ENCODE measurements at regions not wholly inside any gene's neighbourhood (a gene's known extent, or its start where the extent isn't known, plus 50 kb on each side); places are given as distances from the start of the nearest gene placed in this dataset.
A peak's percentile ranks its signal among the peaks of the same experiment; 100 is the strongest.

DNA sequence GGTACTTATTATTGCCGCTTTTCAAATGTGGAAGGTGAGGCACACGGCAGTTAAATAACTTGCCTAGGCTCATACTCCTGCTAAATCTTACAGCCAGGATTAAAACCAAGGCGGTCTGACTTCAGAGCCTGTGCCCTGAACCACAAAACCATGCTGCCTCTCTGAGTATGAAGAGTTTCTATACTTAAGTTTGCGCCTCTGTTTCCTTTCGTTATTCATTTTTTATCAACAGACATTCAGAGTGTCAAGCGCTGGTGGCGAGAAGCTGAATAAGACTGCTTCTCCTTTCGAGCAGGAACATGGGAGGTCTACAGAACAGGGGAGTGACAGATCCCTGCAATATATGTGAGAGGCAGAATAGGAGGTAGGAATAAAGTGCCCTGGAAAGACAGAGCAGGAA is 96.0 kb upstream of the DUSP10 start:
- no peaks in the 10 kb centered on the region for H3K9me3 ChIP-seq
- TF ChIP-seq Cebpa-rat (IDR thresholded peaks at IDR 0.05) = no peak
- H3K4me3 ChIP-seq = no peak overlapping the region
- peaks cover 56% of the 10 kb centered on the region for H3K4me1 ChIP-seq
- peak overlapping the region; percentile 82 for H3K4me2 ChIP-seq
- H3K9ac ChIP-seq = peak overlapping the region; percentile 0; the same call in 1 of the 2 replicates
- no peaks in the 10 kb centered on the region for H3K36me3 ChIP-seq
- no peaks in the 10 kb centered on the region for H4K20me1 ChIP-seq
- H3K27ac ChIP-seq = no peak overlapping the region
- no peaks in the 10 kb centered on the region for H3K27me3 ChIP-seq

DNA sequence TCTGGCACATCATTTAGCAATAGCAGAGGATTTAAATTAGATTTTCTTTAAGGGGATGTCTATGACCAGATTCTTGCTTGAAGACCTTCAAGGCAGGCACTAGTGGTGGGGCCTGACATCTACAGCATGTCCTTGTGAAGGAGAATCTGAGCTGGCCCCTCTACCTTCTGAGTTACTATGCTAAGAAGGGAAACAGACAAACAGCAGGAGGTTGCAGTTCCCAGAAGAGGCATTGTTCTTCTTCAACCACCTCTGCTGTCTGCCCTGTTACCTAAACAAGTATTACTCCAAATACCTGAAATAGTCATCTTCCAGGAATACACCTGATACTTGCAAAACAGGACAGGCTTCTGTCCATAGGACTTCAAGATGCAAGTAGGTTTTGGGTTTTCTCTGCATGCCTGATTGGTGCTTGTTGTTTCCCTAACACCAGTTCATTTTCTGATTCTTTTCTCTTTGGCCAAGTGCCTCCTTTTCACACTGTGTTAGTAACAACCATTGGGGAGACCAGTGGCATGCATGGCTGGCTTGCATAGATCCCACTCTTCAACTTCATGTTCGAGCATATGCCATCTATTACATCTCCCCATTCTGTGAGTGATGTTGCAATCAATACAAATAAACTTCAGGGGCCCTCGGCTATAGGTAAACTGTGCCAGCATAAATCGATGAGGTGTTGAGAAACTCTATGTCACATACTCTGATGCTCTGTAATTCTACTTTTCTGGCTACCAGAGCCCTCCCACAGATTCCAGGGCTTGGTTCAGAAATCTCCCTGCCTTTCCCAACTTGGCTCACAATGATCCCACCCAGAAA is 93.0 kb upstream of the DUSP10 start:
- Histone ChIP-seq H3K4me2 (no peak overlapping the region), H3K4me1 (peaks cover 30% of the 10 kb centered on the region), H3K9me3 (no peaks in the 10 kb centered on the region), H3K27me3 (no peaks in the 10 kb centered on the region), H4K20me1 (no peaks in the 10 kb centered on the region), H3K36me3 (no peaks in the 10 kb centered on the region), H3K4me3 (no peak overlapping the region), H3K9ac (no peak overlapping the region), H3K27ac (no peak overlapping the region)
- TF ChIP-seq Cebpa-rat (IDR thresholded peaks at IDR 0.05) = peak; percentile 27; the same call in 1 of the 2 replicates

DNA sequence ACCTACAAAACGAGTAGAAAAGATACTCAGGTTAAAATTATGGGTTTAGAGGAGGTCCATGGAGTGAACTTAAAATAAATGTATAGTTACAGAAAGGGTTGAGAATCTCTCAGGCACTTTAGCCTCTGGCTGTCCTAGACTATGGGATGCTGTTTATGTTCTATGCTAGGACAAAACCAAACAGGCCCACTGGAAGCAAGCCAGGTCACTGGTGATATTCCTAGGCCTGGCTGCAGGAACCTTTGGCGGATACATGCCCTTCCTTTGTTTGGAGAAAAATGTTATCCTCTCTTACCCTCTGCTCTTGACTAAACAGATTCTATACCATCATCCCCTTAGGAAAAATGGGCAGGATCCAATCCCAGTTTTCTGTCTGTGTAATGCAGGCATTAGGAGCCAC is 90.7 kb upstream of the DUSP10 start:
- no peak overlapping the region for H3K27ac ChIP-seq

DNA sequence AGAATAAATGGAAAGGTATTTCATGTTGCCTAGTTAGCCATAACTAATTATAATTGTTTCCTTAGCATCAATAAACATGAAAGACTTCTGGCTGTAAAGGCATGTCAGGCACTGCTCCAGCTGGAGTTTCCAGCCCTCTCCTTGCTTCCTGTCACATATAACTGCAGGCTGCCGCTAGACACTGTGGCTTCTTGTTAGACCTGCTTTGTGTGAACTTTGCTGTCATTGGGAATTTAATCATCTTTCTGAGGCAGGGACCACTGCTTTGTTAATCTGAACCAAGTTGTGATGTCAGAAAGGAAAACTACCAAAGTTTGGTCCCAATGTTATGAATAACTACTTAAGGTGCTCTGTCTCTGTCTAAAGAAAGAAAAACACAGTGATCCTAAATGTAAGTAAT is 90.3 kb upstream of the DUSP10 start:
- H4K20me1 ChIP-seq = no peaks in the 10 kb centered on the region
- H3K4me3 ChIP-seq = no peak overlapping the region
- H3K4me2 ChIP-seq = no peak overlapping the region
- no peak overlapping the region for H3K27ac ChIP-seq
- TF ChIP-seq Cebpa-rat (IDR thresholded peaks at IDR 0.05) = no peak
- no peaks in the 10 kb centered on the region for H3K36me3 ChIP-seq
- no peaks in the 10 kb centered on the region for H3K27me3 ChIP-seq
- peaks cover 10% of the 10 kb centered on the region for H3K4me1 ChIP-seq
- H3K9me3 ChIP-seq = peaks cover 4% of the 10 kb centered on the region; the same call in 1 of the 2 replicates
- no peak overlapping the region for H3K9ac ChIP-seq

More for the DNA sequence above, 90.7 kb upstream of the DUSP10 start:
- no peak for TF ChIP-seq Cebpa-rat (IDR thresholded peaks at IDR 0.05)
- Histone ChIP-seq H3K4me3 (no peak overlapping the region), H4K20me1 (no peaks in the 10 kb centered on the region), H3K27me3 (no peaks in the 10 kb centered on the region), H3K4me2 (no peak overlapping the region), H3K9ac (no peak overlapping the region), H3K36me3 (no peaks in the 10 kb centered on the region), H3K4me1 (peaks cover 10% of the 10 kb centered on the region), H3K9me3 (peaks cover 4% of the 10 kb centered on the region; the same call in 1 of the 2 replicates)

DNA sequence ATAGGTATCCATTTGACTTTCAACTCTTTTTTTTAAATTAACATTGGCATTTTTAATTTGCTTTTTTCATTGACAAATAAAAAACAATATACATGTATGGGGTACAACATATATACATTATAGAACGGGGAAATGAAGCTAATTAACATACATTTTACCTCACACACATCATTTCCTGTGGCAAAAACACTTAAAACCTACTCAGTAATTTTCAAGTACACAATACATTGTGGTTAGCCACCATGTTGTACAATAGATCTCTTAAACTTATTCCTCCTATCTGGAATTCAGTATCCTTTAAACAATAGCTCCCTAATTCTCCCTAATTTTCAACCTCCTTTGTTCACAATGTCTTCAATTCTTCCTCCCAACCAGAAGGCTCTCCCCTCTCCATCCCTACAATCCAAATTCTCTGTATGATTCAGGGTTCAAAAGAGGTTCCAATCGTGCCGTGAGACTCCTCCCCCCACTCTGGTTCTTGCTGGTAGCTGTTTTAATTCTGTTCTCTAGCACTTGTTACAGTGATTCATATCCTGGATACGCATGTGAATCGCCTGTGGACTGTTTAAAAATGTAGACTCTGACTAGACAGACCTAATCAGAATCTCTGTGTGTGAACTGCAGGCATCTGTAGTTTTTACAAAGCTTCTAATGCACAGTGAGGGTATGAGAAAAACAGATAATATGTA is 87.6 kb upstream of the DUSP10 start:
- Histone ChIP-seq H3K36me3 (no peaks in the 10 kb centered on the region), H3K9me3 (peaks cover 10% of the 10 kb centered on the region; the same call in 1 of the 2 replicates), H3K9ac (no peak overlapping the region), H3K27me3 (no peaks in the 10 kb centered on the region), H3K27ac (no peak overlapping the region), H3K4me2 (no peak overlapping the region), H3K4me3 (no peak overlapping the region), H4K20me1 (no peaks in the 10 kb centered on the region), H3K4me1 (peaks cover 14% of the 10 kb centered on the region)
- TF ChIP-seq Cebpa-rat (IDR thresholded peaks at IDR 0.05) = no peak

DNA sequence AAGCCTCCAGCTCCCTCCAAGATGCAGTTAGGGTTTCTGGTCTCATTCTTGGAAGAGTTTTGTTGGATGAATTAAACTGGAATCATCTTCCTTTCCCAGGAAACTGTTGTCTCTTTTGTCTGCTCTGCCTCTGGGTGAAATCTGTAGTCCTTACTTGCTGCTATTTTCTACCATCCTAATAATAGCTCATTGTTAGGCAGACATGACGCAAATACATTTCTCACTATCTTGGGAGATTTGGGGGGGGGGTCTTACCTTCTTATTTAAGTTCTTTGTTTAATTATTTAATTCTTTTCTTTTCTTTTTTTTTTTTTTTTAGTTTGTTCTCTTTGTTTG is 85.4 kb upstream of the DUSP10 start:
- Histone ChIP-seq H3K9me3 (peaks cover 10% of the 10 kb centered on the region; the same call in 1 of the 2 replicates), H3K27me3 (no peaks in the 10 kb centered on the region), H3K4me1 (peaks cover 14% of the 10 kb centered on the region), H3K36me3 (no peaks in the 10 kb centered on the region), H3K27ac (peak overlapping the region; percentile 68), H3K4me3 (no peak overlapping the region), H4K20me1 (no peaks in the 10 kb centered on the region), H3K9ac (no peak overlapping the region), H3K4me2 (peak overlapping the region; percentile 60)
- TF ChIP-seq Cebpa-rat (IDR thresholded peaks at IDR 0.05) = no peak

DNA sequence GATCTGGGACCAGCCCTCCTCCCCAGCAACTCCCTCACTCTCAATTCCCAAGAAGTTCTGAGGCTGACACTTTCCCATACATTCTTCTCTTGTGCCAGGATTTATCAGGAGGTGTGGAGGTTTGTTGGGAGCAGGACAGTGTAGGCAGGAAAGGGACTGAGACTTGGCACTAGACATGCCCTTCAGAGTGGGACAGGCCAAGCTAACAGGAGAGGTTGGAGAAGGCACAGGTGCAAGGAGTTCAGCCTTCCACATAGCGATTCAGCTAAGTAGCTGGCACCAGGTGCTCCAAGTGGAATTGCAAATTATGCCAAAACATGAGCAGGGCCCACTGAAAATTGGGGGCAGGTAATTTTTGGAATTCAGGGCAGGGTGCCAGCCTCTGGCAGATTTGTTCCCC is 83.0 kb upstream of the DUSP10 start:
- no peak overlapping the region for H3K4me3 ChIP-seq
- no peaks in the 10 kb centered on the region for H3K27me3 ChIP-seq
- no peak overlapping the region for H3K4me2 ChIP-seq
- no peak overlapping the region for H3K9ac ChIP-seq
- TF ChIP-seq Cebpa-rat (IDR thresholded peaks at IDR 0.05) = no peak
- peaks cover 10% of the 10 kb centered on the region; the same call in 1 of the 2 replicates for H3K9me3 ChIP-seq
- H3K36me3 ChIP-seq = no peaks in the 10 kb centered on the region
- peaks cover 14% of the 10 kb centered on the region for H3K4me1 ChIP-seq
- H3K27ac ChIP-seq = no peak overlapping the region
- H4K20me1 ChIP-seq = no peaks in the 10 kb centered on the region

DNA sequence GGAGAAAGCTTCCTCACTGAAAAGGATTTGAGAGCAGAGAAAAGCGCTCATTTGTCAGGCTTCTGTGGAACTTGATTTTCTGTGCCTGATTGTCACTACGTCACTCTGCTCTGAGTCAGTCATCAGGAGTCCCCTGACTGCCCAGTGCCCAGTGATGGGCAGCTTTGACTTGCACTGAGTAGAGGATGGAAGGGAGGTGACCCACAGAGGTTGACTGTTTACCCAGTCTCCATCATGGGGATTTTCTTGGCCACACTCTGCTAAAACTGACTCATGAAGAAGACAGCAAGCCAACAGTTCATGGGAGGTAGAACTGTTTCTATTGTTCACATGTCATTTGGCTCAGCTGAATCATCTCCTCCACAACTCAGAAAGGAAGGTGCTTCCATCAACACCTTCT is 82.1 kb upstream of the DUSP10 start:
- Histone ChIP-seq H3K27me3 (no peaks in the 10 kb centered on the region), H3K9ac (no peak overlapping the region), H3K36me3 (no peaks in the 10 kb centered on the region), H3K27ac (no peak overlapping the region), H3K4me1 (peaks cover 14% of the 10 kb centered on the region), H3K4me2 (no peak overlapping the region), H3K9me3 (peaks cover 10% of the 10 kb centered on the region; the same call in 1 of the 2 replicates), H3K4me3 (no peak overlapping the region), H4K20me1 (no peaks in the 10 kb centered on the region)
- no peak for TF ChIP-seq Cebpa-rat (IDR thresholded peaks at IDR 0.05)

DNA sequence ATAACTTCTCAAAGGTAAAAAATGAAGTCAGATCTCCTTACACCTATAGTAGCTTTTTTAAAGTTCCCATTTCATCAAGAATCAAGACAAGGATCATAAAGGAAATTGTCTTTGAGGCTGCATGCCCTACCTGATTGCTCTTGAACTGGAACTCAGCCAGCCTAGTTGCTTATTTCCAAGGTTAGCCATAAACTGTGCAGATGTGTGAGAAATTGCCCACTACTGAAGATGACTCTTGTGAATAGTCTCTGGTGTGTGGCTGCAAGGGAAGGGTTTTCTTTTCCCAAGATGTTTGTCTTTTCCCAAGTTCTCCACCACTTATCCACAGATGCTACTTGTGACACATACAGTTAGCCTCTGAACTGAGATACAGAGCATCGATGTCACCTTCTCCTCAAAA is 81.7 kb upstream of the DUSP10 start:
- H4K20me1 ChIP-seq = no peaks in the 10 kb centered on the region
- H3K27me3 ChIP-seq = no peaks in the 10 kb centered on the region
- no peak for TF ChIP-seq Cebpa-rat (IDR thresholded peaks at IDR 0.05)
- H3K9ac ChIP-seq = no peak overlapping the region
- no peak overlapping the region for H3K27ac ChIP-seq
- H3K4me3 ChIP-seq = no peak overlapping the region
- H3K9me3 ChIP-seq = peaks cover 10% of the 10 kb centered on the region; the same call in 1 of the 2 replicates
- no peak overlapping the region for H3K4me2 ChIP-seq
- no peaks in the 10 kb centered on the region for H3K36me3 ChIP-seq
- H3K4me1 ChIP-seq = peaks cover 14% of the 10 kb centered on the region

DNA sequence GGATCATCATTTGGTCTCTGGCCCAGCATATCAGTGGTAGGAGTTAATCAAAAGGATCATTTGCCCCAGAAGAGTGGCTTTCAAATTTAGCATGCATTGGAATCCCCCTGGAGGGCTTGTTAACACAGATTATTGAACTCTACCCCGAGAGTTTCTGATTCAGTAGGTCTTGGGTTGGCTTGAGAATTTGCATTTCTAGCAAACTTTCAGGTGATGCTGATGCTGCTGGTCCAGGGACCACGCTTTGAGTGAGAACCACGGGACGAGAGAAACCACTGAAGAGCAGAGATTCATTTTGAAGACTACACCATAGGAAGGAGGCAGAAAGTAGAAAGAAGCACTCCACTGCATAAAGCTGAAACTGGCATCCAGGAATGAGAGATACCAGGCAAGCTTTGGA is 81.3 kb upstream of the DUSP10 start:
- Histone ChIP-seq H3K4me2 (no peak overlapping the region), H3K27me3 (no peaks in the 10 kb centered on the region), H3K9ac (no peak overlapping the region), H4K20me1 (no peaks in the 10 kb centered on the region), H3K4me3 (no peak overlapping the region), H3K9me3 (peaks cover 7% of the 10 kb centered on the region; the same call in 1 of the 2 replicates), H3K36me3 (no peaks in the 10 kb centered on the region), H3K4me1 (peaks cover 14% of the 10 kb centered on the region), H3K27ac (no peak overlapping the region)
- TF ChIP-seq Cebpa-rat (IDR thresholded peaks at IDR 0.05) = no peak

All from BLaER1 (cell line).